Colonic mucosa (tissue), 4 donors: ENCODE measurements at regions not wholly inside any gene's neighbourhood (a gene's known extent, or its start where the extent isn't known, plus 50 kb on each side); places are given as distances from the start of the nearest gene placed in this dataset.

Experiments used
- DNase-seq: peaks from one replicate; pipeline ENCODE4 v3.0.0-alpha.2; 2020
- H3K27ac ChIP-seq: fragments of 200-600 bp; one replicate; pipeline ENCODE4 v1.8.0; 2021
- H3K27me3 ChIP-seq: fragments of 200-600 bp; one replicate; pipeline ENCODE4 v1.8.0; 2021
- H3K36me3 ChIP-seq: fragments of 200-600 bp; one replicate; pipeline ENCODE4 v1.8.0; 2021
- H3K4me1 ChIP-seq: fragments of 200-600 bp; one replicate; pipeline ENCODE4 v1.8.0; 2021; ENCODE audit warnings: mild to moderate bottlenecking
- H3K4me3 ChIP-seq: fragments of 200-600 bp; one replicate; pipeline ENCODE4 v1.8.0; 2021
- H3K9ac ChIP-seq, 2 donors: one replicate each; pipeline ENCODE4 v1.7.0; 2013; ENCODE audit warnings: control low read depth in 2 of 2, low read depth in 2 of 2, low read length in 2 of 2
- H3K9me3 ChIP-seq: fragments of 200-600 bp; one replicate; pipeline ENCODE4 v1.8.0; 2021
- CTCF ChIP-seq: fragments of 200-600 bp; IDR thresholded peaks from one replicate; pipeline ENCODE4 v1.8.0; 2022; ENCODE audit warnings: antibody characterized with exemption, mild to moderate bottlenecking
- intact Hi-C: fragments of 100-400 bp; cut with DNase I; formaldehyde crosslinking; loops from one replicate; pipeline ENCODE4 v1.14.1; 2022
- donor health status: healthy.
- donor health status: DM: no; HTN: no; CAD: no.
- donor health status: DM: no; HTN: no; CAD: no.

DNA sequence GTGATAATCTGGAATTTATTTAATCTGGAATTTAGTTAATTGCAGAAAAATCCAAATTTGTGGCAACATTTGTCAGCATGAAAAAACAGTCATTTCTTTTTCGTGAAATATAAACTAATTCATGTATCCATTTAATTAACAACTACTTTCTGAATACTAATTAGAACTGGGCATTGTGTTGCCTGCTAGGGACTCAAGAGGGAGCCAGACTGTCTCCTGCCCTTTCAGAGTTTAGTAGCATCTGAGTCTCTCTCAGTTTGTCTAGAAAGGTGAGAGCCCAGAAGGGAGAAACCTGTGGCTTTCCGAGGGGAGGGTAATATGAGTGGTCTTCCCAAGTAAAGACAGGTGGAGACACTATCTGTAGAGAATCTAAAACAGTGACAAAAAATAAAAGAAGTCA, 210.9 kb upstream of the HDDC2 start:
- intact Hi-C loops = no loop called here
- no peak for TF ChIP-seq CTCF

DNA sequence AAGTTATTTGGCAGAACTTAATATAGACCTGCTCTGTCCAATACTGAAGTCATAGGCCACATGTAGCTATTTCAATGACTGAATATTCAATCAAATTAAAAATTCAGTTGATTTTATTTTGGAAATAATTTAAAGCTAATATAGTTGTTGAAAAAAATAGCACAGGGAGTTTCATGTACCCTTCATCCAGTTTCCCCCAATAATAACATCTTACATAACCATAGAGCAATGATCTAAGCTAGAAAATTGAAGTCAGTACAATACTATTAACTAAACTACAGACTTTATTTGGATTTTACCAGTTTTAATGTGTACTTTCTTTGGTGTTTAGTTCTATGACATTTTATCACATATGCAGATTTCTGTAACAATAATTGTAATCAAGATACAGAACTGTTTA, 212.2 kb upstream of the HDDC2 start:
- no peaks in the 10 kb centered on the region for H3K9me3 ChIP-seq
- no peaks in the 10 kb centered on the region for H3K27me3 ChIP-seq
- no peaks in the 10 kb centered on the region for H3K4me1 ChIP-seq
- TF ChIP-seq CTCF = no peak
- intact Hi-C loops = no loop called here
- H3K36me3 ChIP-seq = no peaks in the 10 kb centered on the region
- no peak overlapping the region for H3K4me3 ChIP-seq
- DNase-seq = no peak
- H3K27ac ChIP-seq = no peak overlapping the region
- no peak overlapping the region for H3K9ac ChIP-seq

More for the DNA sequence above, 210.9 kb upstream of the HDDC2 start:
- Histone ChIP-seq H3K4me1 (no peaks in the 10 kb centered on the region), H3K27me3 (no peaks in the 10 kb centered on the region), H3K9me3 (no peaks in the 10 kb centered on the region), H3K36me3 (no peaks in the 10 kb centered on the region), H3K27ac (no peak overlapping the region), H3K9ac (no peak overlapping the region), H3K4me3 (no peak overlapping the region)
- no peak for DNase-seq

DNA sequence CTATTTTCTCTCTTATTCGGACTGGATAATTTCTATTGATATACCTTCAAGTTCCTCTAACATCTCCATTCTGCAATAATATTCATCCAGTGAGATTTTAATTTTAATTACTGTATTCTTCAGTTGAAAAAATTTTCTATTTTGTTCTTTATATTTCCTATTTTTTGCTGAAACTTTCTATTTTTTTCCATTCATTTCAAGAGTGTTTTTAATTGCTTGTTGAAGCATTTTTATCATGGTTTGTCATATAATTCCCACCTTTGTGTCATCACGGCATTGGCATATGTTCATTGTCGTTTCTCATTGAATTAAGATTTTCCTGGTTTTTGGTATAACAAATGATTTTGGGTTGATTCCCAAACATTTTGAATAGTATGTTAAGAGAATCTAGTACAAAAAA, 214.9 kb upstream of the HDDC2 start:
- no peaks in the 10 kb centered on the region for H3K9me3 ChIP-seq
- H3K27ac ChIP-seq = no peak overlapping the region
- no peak overlapping the region for H3K4me3 ChIP-seq
- DNase-seq = no peak
- intact Hi-C loops = no loop called here
- H3K27me3 ChIP-seq = no peaks in the 10 kb centered on the region
- TF ChIP-seq CTCF = no peak
- H3K36me3 ChIP-seq = no peaks in the 10 kb centered on the region
- H3K4me1 ChIP-seq = no peaks in the 10 kb centered on the region
- H3K9ac ChIP-seq = no peak overlapping the region

GRCh38 chr6:125519367-125519766, 217.6 kb upstream of the HDDC2 start:
- Histone ChIP-seq H3K4me3 (no peak overlapping the region), H3K4me1 (no peaks in the 10 kb centered on the region), H3K9me3 (no peaks in the 10 kb centered on the region), H3K36me3 (no peaks in the 10 kb centered on the region), H3K27me3 (no peaks in the 10 kb centered on the region), H3K9ac (no peak overlapping the region), H3K27ac (no peak overlapping the region)
- intact Hi-C loops = no loop called here
- no peak for TF ChIP-seq CTCF
- no peak for DNase-seq

DNA sequence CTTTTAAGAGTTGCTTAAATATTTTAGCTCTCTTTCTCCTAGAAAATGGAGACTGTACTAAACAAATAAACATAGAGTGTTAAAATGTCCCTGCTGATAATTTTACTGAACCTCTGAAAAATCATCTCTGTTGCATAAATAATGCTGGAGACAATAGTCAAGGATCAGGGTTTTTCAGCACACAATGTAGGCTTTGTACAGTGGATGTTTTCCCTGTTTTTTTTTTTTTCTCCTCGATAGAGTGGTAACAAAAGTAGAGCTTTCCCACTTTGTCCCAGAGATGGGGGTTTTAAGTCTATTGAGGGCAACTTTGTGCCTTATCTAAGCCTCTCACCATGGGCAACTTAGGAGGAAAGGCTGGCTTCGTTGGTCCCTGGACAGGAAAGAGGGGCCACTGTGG, 222.6 kb upstream of the HDDC2 start:
- no peak for DNase-seq
- H3K4me3 ChIP-seq = no peak overlapping the region
- H3K9me3 ChIP-seq = no peaks in the 10 kb centered on the region
- H3K36me3 ChIP-seq = no peaks in the 10 kb centered on the region
- H3K4me1 ChIP-seq = no peaks in the 10 kb centered on the region
- TF ChIP-seq CTCF = no peak
- H3K27me3 ChIP-seq = no peaks in the 10 kb centered on the region
- H3K9ac ChIP-seq = no peak overlapping the region
- intact Hi-C loops = no loop called here
- no peak overlapping the region for H3K27ac ChIP-seq
